ENCODE measurements at regions not wholly inside any gene's neighbourhood (a gene's known extent, or its start where the extent isn't known, plus 50 kb on each side); places are given as distances from the start of the nearest gene placed in this dataset.

DNA sequence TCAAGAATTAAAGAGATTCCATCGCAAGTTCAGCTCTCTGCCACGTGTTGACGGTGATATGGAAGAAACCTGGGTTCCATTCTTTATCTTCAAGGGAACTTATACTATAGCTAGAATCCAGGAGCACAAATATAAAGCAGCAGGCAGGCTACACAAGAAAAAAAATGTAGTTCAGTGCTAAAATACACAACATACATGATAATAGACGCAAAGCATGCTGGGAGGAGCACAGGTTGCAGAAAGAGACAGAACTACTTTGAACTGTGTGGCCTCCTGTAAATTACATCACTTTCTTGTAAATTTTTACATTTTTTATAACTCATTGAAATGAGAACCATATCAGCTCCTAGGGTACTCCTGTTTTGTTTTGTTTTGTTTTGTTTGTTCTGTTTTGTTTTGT is 53.8 kb upstream of the RBM24 start:
- no peak overlapping the region for H4K8ac ChIP-seq (ENCODE audit: low read depth, low read length)
- H3K23ac ChIP-seq (ENCODE audit: low read length) = no peak overlapping the region
- no peak overlapping the region for H3K18ac ChIP-seq (ENCODE audit: low read length)
- no peaks in the 10 kb centered on the region for H3K27me3 ChIP-seq (ENCODE audit: insufficient read depth, low read length, poor library complexity)
- WGBS (ENCODE audit: extremely low coverage, insufficient coverage, low lambda C conversion rate) = no CpG with 5 or more reads among the region's 4 CpGs
- H3K79me1 ChIP-seq (ENCODE audit: low read length) = no peaks in the 10 kb centered on the region
- no peak overlapping the region for H2AK5ac ChIP-seq (ENCODE audit: low read length)
- H3K56ac ChIP-seq (ENCODE audit: low read length) = no peak overlapping the region
- DNase-seq = no peak
- no peaks in the 10 kb centered on the region for H3K79me2 ChIP-seq (ENCODE audit: control insufficient read depth, insufficient read depth, low read length)
- peaks cover 3% of the 10 kb centered on the region for H3K4me1 ChIP-seq (ENCODE audit: control insufficient read depth, low read depth, low read length)
- H3K4me3 ChIP-seq (ENCODE audit: low read length) = no peak overlapping the region
- H3K4ac ChIP-seq (ENCODE audit: low read depth, low read length) = no peak overlapping the region
- no peak overlapping the region for H2BK120ac ChIP-seq (ENCODE audit: low read depth, low read length)
- no peaks in the 10 kb centered on the region for H3K36me3 ChIP-seq (ENCODE audit: control insufficient read depth, insufficient read depth, low read length)
- no peak overlapping the region for H3K9ac ChIP-seq (ENCODE audit: low read length)
- H2BK15ac ChIP-seq (replicated peaks; ENCODE audit: low read depth) = no peak overlapping the region
- H2BK5ac ChIP-seq (ENCODE audit: low read length) = no peak overlapping the region
- H4K5ac ChIP-seq (ENCODE audit: low read length) = no peak overlapping the region
- no peak overlapping the region for H3K4me2 ChIP-seq (ENCODE audit: low read length)
- no peak overlapping the region for H3K27ac ChIP-seq (ENCODE audit: low read depth, low read length)
